HG03521 (cell line): ENCODE measurements at regions not wholly inside any gene's neighbourhood (a gene's known extent, or its start where the extent isn't known, plus 50 kb on each side); places are given as distances from the start of the nearest gene placed in this dataset.
"Not testable (repeated sequence)": the region's sequence is repeated elsewhere in the genome, so short reads cannot be mapped to it uniquely, and the experiment has no call there.

Experiments
- ATAC-seq: cut with Tn5 transposase; IDR thresholded peaks from one replicate; pipeline ENCODE4 v1.9.1; 2021; ENCODE audit warnings: mild to moderate bottlenecking, moderate library complexity; ENCODE audit not compliant: unreplicated experiment

DNA sequence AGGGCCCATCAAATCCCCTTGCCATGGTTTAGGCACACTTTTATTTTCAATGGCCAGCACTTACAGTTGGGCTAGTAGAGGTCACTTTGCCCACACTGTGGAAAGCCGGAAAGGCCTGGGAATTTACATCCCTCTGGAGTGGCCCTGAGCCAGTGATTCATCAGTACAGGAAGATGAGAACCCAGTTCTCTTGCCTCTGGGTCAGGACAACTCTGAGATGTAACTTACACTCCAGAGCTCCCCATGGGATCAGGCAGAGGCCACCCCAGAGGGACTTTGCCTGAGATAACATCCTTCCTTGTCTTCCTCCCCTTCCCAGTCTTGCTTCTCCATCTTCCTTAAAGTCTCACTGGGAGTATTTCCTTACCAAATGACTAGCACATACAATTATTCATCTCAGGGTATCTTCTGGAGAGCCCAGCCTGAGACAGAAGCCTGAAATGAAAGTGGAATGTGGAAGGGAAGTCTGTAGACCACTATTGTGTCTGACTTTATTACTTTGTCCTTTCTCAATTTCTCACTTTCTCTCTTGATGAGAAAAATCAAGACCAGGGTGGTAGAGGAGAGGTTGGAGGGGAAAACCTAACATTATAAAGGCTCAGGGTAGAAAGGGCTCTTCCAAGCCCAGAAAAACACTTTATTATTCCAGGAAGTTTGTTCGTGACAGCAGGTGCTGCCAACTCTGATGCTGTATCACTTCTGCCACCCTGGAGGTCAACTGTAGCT lies 220.8 kb downstream of the ZNF621 start:
- ATAC-seq, result no peak

DNA sequence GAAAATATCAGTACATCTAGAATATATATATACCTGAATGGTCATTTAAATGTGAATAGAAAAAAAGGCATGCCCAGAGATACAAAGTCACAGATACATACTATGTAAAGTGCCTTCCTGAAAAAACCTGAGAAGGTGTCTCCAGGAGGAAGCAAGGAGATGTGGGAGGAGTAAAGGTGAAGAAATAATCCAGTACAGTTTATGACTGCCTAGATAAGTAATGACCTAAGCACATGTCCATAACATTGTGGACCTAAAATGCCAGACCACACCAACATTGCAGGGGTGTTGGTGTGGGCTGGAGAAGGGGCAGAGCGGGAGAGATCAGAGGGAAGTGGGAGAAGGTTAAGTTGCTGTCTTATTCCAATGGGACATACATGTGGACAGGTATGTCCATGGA lies 226.9 kb downstream of the ZNF621 start:
- ATAC-seq, result no peak

DNA sequence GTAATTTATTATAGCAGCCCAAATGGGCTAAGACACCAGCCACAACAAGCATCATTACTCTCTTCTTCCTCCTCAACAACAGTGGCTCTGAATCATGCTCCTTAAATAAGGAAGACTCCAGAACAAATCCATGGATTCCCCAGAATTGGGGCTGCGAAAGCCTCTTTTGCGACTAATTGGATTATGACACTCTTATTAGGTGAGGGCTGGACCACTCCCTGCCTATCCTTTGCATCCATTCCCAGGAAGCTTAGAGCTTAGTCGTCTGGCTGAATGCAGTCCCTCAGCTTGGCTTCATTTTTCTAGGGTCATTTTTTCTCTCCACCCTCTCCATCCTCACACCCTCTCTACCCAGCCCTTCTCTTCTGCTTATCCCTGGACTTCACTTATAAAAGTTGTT lies 227.7 kb downstream of the ZNF621 start:
- ATAC-seq, result no peak

DNA sequence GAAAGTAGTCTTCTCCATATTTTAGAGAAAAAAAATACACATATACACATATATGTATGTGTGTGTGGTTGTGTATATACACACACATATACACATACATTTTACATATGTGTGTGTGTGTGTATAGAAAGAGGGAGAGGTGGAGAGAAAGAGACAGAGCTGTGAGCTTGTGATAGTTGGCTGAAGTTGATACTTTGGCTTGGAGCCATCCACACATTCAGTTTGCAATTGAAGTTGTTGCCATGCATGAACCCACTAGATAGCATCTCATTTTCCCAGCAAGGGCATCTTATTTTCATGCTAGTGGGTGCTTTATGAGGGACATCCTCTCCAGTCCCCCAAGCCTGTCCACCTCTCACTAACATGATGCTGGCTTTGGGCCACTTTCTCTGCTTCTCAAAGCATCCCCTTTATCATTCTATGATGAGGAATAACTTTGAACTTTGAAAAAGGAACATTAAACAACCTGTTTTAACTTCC lies 228.6 kb downstream of the ZNF621 start:
- no peak for ATAC-seq

DNA sequence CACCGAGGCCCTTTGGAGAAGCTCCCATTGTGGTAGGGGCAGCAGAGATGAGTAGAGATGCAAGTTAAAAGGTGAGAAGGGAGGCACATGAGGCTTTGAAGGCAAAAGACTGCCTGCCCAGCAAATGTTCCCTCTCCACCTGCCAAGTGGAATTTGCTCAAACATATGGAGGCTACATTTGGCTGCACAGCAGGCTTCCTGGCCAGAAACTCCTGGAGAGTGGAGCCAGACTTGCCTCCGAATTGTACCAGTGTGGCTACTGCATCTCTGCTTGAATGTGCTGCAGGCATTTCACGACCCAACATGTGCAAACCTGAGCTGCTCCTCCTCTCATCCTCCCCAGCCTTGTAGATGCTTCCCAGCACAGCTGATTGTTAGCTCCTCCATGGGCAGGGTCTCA lies 229.2 kb downstream of the ZNF621 start:
- no peak for ATAC-seq

DNA sequence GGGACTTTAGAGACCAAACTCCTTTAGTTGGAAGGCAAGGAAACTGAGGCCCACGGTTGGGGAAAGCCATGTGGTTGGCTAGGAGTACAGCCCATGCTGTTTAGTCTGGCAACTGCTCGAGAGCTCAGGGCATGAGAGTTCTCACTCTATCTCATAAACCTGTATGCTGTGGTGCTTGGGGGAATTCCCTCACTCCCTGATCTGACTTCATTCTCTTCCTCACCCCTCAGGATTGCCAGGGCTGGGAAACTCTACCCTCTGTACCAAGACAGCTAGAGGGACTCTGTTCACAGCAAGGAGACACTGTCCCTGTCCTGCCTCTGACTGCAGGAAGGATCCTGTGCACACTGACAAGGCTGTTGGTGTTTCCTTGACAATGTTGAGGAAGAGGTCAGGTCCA lies 230.2 kb downstream of the ZNF621 start:
- ATAC-seq, result no peak

DNA sequence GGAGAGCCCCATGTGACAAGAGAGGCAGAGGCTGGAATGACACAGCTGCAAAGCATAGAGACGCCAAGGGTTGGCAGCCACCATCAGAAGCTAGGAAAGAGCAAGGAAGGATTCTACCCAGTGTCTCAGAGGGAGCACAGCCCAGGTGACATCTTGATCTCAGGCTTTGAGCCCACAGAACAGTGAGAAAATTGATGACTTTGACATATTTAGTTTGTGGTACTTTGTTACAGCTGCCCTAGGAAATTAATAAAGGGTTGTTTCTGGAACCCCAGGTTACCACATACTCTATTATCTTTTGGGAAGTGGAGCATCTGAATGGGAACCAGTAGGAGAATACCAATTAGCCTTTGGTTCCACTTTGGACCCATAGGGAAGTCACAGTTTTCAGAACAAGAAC lies 231.7 kb downstream of the ZNF621 start:
- ATAC-seq, result no peak

DNA sequence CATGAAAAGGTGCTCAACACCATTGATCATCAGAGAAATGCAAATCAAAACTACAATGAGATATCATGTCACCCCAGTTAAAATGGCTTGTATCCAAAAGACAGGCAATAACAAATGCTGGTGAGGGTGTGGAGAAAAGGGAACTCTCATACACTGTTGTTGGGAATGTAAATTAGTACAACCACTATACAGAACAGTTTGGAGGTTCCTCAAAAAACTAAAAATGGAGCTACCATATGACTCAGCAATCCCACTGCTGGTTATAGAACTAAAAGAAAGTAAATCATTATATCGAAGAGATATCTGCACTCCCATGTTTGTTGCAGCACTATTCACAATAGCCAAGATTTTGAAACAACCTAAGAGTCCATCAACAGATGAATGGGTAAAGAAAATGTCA lies 238.0 kb downstream of the ZNF621 start:
- ATAC-seq, result not testable (repeated sequence)

DNA sequence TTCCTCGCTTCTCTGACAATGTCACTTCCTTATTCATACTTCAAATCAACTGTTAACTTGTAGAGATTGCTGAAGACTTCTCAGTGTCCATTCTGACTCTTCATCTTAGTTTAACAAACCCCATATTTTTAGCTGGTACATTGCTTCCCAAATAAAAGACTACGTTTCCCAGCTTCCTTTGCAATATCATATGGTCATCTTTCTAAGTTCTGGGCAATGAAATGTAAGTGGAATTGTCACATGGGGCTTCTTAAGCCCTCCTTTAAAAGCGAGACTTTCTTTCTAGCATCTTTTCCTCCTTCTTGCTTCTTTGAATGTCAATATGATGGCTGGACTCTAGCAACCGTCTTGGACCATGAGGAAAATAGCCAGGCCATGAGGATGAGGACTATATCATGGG lies 239.0 kb downstream of the ZNF621 start:
- ATAC-seq, result no peak

DNA sequence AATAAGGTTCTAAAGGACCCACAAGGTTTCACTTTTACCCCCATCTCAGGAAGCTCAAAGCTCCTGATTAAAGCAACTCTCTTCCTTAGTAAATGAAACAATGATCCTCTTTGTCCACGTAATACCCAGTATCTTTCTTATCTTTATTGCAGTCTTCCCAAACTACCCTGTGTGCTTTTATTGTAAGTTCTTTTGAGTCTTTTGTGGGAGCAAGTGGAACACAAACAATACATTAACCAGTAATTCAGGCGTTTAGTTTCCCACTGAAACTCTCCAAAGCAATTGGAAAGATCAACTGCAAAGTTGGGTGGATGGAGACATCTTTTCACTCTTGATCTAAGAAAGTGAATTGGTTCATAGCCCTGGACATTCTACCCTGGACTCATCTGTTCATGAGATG lies 240.0 kb downstream of the ZNF621 start:
- ATAC-seq, result no peak

DNA sequence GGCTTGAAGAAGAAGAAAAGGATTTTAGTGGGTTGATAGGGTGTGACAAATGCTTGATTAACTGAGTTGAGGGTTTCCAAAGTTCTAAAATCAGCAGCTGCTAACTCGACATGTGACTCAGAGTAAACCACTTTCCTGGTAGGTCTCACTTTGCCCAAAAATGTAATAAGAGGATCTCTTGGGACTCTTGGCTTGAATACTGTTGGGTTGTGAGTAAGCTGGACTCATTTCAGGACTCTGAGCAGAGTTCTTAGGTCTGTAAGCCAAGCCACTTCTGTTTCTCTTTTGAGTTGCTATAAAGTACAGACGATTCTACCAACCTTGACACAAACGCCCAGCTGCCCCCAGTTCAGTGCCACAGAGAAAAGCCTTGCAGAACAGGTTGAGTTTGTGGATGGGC lies 241.1 kb downstream of the ZNF621 start:
- ATAC-seq, result no peak

DNA sequence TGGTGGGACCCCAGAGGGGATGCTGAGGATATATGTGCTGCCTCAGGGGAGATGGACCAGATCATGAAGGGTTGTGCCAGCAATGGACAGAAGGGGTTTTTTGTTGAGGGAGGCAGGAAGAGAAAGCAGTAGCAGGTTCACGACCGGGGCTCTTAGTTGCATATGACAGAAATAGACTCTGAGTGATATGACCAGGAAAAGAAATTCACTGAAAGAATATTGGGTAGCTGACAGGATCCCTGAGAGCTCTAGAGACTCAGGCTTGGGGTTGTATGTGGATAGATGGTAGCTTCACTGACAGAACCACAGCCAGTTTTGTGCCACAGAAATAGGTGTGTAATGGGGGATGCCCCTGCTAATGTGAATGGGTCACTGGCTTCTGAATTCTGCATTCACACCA lies 241.6 kb downstream of the ZNF621 start:
- no peak for ATAC-seq

DNA sequence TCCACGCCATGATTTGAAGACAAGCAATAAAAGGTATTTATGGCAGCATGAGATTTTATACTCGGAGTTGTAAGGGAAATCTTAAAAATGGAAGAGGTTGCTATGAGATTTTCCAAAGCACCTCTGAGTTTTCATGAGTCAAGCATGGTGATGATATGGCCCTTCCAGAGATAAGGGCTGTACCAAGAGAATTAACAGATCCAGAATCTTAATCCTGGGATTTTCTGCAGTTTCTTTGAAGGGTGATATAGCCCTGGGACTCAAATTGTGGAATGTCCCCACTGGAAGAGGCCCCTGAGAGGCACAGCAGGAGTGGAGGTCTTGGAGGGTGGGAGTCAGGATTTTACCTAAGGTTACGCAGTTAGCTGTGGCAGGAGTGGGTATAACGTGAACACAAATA lies 243.3 kb downstream of the ZNF621 start:
- ATAC-seq, result no peak

DNA sequence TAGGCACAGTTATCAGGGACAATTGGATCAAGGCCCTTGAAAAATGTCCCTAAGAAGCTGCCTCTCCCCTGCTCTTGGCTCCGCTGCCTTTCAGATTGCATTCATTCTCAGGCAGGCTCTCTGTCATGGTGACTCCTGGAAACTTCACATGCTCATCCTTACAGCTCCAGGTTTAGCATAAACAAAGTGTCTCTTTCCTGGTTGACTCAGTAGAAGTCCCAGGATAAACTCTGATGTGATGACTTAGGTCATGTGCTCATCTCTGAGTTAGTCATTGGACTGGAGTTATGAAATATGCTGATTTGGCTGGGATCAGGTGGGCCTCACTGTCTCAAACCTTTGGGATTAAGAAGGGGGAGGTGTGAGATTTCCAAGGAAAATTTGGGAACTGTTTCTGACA lies 243.8 kb downstream of the ZNF621 start:
- ATAC-seq, result no peak

DNA sequence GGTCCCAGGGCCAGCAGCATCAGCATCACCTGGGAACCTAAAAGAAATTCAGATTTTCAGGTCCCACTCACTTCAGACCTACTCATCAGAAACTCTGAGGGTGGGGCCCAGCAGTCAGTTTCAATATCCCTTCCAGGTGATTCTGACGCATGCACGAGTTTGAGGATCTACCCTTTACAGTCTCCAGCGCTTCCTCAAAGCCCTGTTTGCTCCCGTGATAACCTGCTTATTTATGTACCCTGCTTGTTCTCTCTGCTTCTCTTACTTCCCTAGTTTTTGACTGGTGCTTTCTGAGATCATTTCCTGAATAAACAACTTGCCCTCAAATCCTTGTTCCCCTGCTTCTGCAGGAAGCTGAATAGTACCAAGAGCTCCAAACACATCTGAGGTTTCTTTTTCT lies 245.3 kb downstream of the ZNF621 start:
- ATAC-seq, result no peak

DNA sequence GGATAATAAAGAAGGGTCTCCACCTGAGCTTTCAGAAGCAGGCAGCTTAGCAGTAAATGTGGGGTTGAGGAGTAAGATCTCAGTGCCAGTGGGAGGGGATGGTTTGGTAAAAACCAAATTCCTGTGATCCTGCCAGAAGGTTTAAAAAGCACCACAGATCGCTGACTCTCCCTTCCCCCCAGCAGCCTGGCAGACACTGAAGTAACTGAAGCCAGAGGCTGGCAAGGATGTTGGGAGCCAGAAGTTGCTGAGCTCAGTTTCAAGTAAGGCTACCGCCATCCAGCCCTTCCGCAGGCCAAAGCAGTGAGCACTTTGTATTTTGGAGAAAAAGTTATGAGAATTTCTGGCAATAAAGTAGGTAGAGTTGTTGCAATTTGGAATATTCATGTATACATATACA lies 246.4 kb downstream of the ZNF621 start:
- no peak for ATAC-seq

DNA sequence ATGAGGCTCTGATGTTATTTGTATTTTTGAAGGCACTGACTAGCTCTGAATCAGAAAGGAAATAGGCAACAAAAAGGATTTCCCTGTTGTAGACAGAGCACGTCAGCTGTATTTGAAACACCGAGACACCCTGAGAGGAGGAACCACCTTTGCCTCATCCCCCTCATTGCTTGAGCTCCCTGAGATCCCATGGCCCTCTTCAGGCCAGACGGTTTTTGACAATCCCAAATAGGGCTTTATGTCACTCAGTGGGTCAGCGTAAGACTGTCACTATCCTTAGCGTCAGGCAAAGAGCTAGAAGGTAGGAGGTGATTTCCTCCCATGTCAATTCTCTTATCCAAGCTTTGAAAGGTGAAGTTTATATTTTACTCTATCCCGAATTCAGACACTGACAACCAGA lies 254.3 kb downstream of the ZNF621 start:
- ATAC-seq, result no peak

DNA sequence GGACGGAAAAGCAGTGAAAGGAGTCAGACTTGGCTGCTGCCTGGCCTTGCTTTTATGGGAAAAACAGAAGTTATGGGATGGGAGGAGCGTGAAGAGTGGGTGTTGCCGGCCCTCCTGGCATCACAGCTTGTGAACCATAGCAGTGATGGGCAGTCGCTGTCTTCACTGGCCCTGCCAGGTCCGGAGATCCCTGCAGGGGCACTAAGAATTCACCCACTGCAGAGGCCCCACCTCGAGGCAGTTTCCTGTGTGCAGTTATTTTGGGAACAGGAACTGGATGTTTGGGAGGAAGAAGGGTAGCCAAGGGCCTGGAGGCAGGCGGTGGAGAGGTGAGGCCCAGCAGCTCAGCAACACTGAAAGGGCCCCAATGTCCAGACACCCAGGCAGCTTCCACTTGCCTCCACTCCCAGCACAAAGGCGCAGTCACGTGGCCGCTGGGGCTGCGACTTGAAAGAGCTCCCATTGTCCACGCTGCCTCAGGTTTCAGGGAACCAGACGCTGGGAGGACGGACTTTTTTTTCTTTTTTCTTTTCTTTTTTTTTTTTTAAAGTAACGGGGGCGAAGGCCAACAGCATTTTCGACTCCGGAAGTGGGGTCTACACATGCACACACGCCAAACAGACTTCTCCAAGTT lies 255.6 kb downstream of the ZNF621 start:
- ATAC-seq, result no peak

DNA sequence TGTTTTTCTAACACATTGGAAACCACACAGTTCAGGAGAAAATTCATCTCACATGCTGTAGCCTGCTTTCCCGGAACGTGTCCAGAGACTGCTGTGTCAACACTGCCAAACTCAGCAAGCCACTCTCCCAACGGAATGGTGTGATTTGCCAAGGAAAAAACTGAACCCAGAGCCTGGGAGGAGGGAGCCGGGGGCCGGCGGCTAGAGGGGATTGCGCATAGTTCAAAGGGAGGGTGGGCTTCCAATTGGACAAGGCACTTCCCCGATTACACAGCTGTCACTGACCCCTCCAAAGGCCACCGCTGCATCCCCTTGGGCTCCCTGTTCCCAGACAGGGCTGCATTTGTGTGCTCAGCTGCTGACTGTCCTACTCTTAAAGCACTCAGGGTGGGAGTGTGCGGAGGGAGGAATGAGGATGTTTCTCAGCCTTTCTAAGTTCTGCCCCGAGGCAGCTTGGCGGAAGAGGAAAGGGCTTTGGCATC lies 256.2 kb downstream of the ZNF621 start:
- ATAC-seq, result no peak

DNA sequence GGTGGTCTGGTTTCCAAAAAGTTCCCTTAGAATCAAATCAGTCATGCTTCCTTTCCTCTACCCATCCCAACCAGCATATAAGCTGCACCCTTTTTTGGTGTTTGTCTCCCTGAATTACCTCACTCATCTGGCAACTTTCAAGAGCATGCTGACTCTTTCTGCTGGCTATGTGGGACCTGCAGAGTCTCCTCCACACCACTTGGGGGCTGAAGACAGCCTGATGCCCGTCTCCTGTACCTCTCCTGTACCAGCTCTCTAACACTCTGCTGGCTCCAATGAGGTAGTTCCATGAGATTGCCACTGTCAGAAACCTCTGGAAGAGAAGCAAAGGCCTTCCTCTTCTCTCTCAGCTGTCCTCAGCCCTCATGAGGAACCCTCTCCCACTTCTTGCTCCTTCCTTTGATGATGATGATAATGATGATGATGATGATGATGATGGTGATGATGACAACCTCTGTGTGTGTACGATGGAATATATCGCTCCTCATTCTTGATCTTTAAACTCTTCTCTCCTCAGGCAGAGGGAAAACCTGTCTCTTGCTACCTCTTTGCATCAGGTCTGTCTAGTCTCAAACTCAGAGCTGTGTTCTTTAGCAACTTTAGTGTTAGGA lies 257.5 kb downstream of the ZNF621 start:
- ATAC-seq, result no peak

DNA sequence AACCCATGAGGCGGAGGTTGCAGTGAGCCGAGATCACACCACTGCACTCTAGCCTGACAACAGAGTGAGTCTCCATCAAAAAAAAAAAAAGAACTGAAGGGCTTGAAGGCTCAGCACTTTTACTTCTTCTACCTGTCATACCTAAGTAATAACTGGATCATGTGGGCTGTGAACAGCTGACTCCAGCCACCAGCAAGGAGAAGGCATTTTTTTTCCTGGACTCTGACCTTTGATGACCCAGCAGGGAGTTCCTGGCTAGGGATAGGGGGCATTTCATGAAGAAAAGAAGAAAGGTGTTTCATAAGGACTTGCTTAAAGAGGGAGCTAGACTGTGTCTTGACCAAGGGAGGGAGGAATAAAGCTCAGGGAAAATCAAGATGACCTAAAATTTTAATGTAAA lies 266.0 kb downstream of the ZNF621 start:
- ATAC-seq, result no peak

DNA sequence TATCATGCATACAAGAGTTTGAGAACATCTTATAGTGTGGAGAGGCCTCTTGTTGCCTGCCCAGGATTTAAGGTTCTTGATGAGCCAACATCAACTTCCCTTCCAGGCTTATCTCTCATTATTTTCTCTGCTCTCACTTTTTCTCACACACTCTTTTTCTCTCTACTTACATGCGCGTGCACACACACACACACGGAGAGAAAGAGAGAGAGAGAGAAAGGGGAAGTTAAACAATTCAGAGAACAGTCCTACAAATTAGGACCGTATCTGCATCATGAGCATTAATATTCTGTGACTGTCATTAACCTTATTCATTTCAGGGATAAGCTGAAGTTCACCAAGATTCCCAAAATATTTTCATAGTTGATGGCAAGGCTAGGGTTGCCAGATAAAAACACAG lies 269.0 kb downstream of the ZNF621 start:
- ATAC-seq, result no peak
